Fibroblast of villous mesenchyme (primary cell): ENCODE measurements at regions not wholly inside any gene's neighbourhood (a gene's known extent, or its start where the extent isn't known, plus 50 kb on each side); places are given as distances from the start of the nearest gene placed in this dataset.

ENCODE experiments used
- DNase-seq: peaks from one replicate; pipeline ENCODE4 v3.0.0-alpha.2; 2010; ENCODE audit warnings: low read depth
- H3K4me3 ChIP-seq: 2 replicates; pipeline ENCODE4 v1.5.1; 2011; ENCODE audit warnings: low read depth, mild to moderate bottlenecking, low read length
- CTCF ChIP-seq: IDR thresholded peaks from 2 replicates; pipeline ENCODE4 v1.5.1; 2012; ENCODE audit warnings: low read depth, mild to moderate bottlenecking, low read length; ENCODE audit not compliant: insufficient read depth

GRCh38 chr9:27722866-27723265, 149.6 kb upstream of the C9orf72 start:
- H3K4me3 ChIP-seq = no peak overlapping the region
- TF ChIP-seq CTCF = no peak
- DNase-seq = no peak

GRCh38 chr9:27726244-27727081, 153.2 kb upstream of the C9orf72 start:
- no peak overlapping the region for H3K4me3 ChIP-seq
- peak; percentile 70 for DNase-seq
- peak; percentile 86 for TF ChIP-seq CTCF

GRCh38 chr9:27732494-27732893, 159.2 kb upstream of the C9orf72 start:
- TF ChIP-seq CTCF = no peak
- no peak for DNase-seq
- no peak overlapping the region for H3K4me3 ChIP-seq

GRCh38 chr9:27743490-27743889, 170.2 kb upstream of the C9orf72 start:
- DNase-seq = no peak
- no peak overlapping the region for H3K4me3 ChIP-seq
- TF ChIP-seq CTCF = no peak

- H3K4me3 ChIP-seq = no peak overlapping the region
- no peak for TF ChIP-seq CTCF
Measured at GRCh38 chr9:27747450-27747849, 174.2 kb upstream of the C9orf72 start.

GRCh38 chr9:27749838-27750237, 176.6 kb upstream of the C9orf72 start:
- TF ChIP-seq CTCF = no peak
- no peak overlapping the region for H3K4me3 ChIP-seq
- DNase-seq = no peak

More at GRCh38 chr9:27747450-27747849, 174.2 kb upstream of the C9orf72 start:
- DNase-seq = no peak

- no peak for DNase-seq
- no peak for TF ChIP-seq CTCF
- H3K4me3 ChIP-seq = no peak overlapping the region
Measured at GRCh38 chr9:27750566-27750965, 177.3 kb upstream of the C9orf72 start.
